Suprapubic skin (tissue), 4 donors: ENCODE measurements at regions not wholly inside any gene's neighbourhood (a gene's known extent, or its start where the extent isn't known, plus 50 kb on each side); places are given as distances from the start of the nearest gene placed in this dataset.

Experiments
- POLR2A ChIP-seq, 2 donors: fragments of 450-650 bp; IDR thresholded peaks; one replicate each; pipeline ENCODE4 v1.6.1; 2017; ENCODE audit warnings: antibody characterized with exemption in 2 of 2, mild to moderate bottlenecking in 2 of 2, moderate library complexity in 2 of 2
- POLR2AphosphoS5 ChIP-seq, 3 donors: sonication (generic); formaldehyde crosslinking; IDR thresholded peaks; one replicate each; pipeline ENCODE4 v1.6.1; 2017; ENCODE audit warnings: antibody characterized with exemption in 3 of 3
- TF ChIP-seq, protein P1 (sequence below), 2 donors: fragments of 200-600 bp in 1 of 2; fragments of 450-650 bp in 1 of 2; sonication (generic) in 1 of 2; IDR thresholded peaks; one replicate each; pipeline ENCODE4 v1.5.1; 2016 to 2019; ENCODE audit warnings: antibody characterized with exemption in 2 of 2, mild to moderate bottlenecking in 1 of 2, moderate library complexity in 1 of 2

DNA sequence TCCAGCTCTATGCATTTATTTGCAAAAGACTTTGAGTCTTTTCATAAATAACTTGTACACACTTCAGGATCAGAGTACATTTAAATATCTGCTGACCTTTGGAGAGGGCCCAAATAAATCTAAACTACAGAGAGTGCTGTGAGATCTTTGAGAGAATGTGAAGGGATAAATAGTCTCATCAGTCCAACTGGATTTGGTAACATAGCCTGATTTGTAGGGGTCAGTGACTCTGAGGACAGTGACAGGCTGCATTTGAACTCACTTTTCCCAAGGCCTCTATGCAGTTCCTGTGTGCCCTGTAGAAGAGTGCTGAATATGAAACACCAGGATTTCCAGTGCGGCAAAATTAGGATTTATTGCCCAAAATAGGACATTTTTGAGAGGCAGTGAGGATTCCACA is 136.2 kb downstream of the ZPLD1 start:
- TF ChIP-seq, protein P1, sequence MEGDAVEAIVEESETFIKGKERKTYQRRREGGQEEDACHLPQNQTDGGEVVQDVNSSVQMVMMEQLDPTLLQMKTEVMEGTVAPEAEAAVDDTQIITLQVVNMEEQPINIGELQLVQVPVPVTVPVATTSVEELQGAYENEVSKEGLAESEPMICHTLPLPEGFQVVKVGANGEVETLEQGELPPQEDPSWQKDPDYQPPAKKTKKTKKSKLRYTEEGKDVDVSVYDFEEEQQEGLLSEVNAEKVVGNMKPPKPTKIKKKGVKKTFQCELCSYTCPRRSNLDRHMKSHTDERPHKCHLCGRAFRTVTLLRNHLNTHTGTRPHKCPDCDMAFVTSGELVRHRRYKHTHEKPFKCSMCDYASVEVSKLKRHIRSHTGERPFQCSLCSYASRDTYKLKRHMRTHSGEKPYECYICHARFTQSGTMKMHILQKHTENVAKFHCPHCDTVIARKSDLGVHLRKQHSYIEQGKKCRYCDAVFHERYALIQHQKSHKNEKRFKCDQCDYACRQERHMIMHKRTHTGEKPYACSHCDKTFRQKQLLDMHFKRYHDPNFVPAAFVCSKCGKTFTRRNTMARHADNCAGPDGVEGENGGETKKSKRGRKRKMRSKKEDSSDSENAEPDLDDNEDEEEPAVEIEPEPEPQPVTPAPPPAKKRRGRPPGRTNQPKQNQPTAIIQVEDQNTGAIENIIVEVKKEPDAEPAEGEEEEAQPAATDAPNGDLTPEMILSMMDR (IDR thresholded peaks at IDR 0.05): no peak
- TF ChIP-seq POLR2A (IDR thresholded peaks at IDR 0.05) (no peak), POLR2AphosphoS5 (IDR thresholded peaks at IDR 0.05) (no peak)
